Stimulated activated CD8-positive, alpha-beta memory T cell treated with anti-CD3 and anti-CD28 coated beads, Interleukin-7, amount 100 ng/mL, for 1 hour (primary cell): ENCODE measurements at regions not wholly inside any gene's neighbourhood (a gene's known extent, or its start where the extent isn't known, plus 50 kb on each side); places are given as distances from the start of the nearest gene placed in this dataset.
"Not testable (repeated sequence)": the region's sequence is repeated elsewhere in the genome, so short reads cannot be mapped to it uniquely, and the experiment has no call there.

Experiments used
- DNase-seq, 2 donors: peaks; one replicate each; pipeline ENCODE4 v3.0.0-alpha.2; 2020; ENCODE audit warnings: low read depth in 2 of 2

DNA sequence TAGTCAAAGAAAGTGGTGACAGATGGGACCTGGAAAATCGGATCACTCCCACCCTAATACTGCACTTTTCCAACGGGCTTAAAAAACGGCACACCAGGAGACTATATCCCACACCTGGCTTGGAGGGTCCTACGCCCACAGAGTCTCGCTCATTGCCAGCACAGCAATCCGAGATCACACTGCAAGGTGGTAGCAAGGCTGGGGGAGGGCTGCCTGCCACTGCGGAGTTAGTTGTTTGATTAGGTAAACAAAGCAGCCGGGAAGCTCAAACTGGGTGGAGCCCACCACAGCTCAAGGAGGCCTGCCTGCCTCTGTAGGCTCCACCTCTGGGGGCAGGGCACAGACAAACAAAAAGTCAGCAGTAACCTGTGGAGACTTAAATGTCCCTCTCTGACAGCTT, 590.0 kb upstream of the ID4 start:
- not testable (repeated sequence) for DNase-seq

GRCh38 chr6:19256123-19256522, 581.0 kb upstream of the ID4 start:
- DNase-seq = not testable (repeated sequence)

GRCh38 chr6:19261642-19262041, 575.5 kb upstream of the ID4 start:
- DNase-seq = no peak

- no peak for DNase-seq
Observed at GRCh38 chr6:19268117-19268516, 569.1 kb upstream of the ID4 start.

DNA sequence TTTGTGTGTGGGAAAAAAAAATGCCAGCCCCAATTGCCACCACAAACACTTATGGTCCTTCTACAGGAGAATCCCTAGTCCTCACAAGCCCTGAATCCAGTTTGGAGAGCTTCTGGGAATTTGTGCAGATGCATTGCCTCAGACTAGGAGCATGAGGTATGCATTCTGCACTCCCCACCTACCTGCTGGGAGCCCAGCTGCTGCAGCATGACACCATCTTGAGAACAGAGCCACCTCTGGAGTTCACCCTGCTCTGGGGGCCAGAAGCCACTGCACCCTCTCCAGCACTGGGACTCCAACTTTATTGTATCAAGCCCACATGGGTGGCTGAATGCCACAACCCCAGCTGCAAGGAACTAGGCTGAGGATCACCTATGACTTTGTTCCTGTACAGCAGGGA, 568.5 kb upstream of the ID4 start:
- no peak for DNase-seq

- DNase-seq = no peak
Observed at GRCh38 chr6:19269341-19269898, 567.8 kb upstream of the ID4 start.

DNA sequence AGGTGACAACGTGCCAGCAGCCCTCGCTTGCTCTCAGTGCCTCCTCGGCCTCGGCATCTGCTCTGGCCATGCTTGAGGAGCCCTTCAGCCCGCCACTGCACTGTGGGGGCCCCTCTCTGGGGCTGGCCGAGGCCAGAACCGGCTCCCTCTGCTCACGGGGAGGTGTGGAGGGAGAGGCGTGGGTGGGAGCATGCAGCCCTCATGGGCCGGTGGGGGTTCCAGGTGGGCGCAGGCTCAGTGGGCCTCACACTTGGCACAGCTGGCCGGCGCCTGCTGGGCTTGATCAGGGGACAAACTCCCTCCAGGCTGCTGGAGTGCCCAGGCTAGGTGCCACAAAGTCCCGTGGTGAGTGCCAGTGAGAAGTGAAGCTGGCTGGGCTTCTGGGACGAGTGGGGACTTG, 566.6 kb upstream of the ID4 start:
- no peak for DNase-seq

DNA sequence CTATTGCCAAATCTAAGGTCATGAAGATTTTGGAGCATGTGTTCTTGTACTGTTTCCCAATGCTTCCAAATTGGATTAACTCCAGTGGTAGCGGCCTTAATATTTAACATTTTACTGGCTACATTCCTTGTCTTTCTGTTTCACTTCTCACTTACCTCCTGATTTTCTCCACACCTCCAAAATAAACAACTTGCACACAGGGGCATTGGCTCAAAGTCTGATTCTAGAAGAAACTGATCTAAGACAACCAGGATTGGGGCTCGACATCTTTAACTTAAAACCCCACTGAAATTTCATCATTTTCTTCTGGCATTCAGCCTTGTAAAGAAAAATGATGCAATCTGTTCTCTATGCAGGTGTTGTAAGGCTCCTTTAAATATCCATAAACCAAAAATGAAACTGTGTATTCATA, 557.9 kb upstream of the ID4 start:
- DNase-seq = no peak

DNA sequence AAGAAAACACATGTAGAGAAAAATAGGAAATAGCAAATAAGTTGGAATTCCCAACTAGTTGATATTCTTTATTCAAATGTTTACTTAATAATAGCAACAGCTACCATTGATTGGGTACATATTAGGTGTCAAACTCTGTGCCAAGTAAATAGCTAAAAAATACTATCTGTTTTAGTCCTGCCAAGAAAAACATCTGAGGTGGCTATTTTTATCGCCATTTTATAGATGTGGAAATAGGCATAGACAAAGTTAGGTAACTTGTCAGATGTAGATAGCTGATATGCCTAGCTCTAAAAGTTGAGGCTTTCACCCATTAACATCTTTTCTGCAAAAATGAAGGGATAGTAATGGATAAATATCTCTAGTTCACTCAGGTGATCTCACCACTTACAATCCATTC, 549.2 kb upstream of the ID4 start:
- DNase-seq = no peak

DNA sequence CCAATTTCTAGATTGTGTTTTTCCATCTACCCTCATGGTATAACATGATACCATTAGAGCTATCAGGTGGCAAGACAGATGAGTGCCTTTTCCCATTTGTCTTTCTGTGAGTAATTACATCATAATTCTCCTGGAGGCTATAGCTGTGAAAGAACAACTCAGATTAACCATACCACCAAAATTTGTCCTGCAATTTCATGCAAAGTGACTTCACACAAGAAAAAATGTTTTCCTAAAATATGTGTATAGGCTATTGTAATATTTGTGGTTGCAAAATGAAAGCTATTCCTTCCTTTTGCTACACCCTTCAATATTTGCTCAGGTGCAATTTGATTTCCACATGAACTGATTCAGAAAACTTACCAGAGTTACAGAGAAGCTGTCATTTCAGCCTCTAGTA, 547.7 kb upstream of the ID4 start:
- no peak for DNase-seq

GRCh38 chr6:19297880-19298279, 539.3 kb upstream of the ID4 start:
- no peak for DNase-seq

DNA sequence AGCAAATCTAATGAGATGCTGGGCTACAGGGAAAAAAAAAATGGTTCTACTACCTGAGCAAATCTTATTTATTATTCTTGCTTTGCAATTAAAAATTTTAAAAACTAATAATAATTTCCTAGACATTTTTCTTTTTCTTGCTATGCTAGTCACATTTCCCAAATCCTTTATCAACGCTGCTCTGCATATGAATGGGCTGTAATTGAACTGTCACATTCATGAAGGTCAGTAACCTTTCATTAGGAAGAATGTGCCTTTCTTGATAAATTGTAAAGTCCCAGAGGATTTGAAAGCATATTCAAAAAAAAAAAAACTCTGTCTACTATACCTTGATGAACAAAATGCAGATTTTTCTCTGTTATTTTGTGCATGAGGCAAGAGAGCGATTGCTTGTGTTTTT, 538.7 kb upstream of the ID4 start:
- DNase-seq = no peak

DNA sequence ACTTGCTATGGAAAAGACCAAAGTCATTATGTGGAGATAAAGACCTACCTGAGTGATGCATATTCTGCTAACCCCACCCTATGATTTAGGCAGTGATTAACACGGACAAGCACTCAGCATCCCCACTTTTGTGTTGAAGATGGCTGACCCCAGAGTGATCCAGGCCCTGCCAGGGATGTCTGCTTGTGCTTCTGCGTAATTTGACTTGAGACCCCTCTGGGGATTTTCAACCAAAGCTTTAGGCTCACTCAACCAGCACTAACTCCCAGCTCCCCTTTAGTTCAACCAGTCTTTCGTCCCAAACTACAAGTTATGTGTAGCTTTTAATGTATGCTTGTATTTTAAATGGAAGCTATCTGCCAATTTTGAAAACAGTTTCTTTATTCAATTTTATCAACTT, 538.0 kb upstream of the ID4 start:
- DNase-seq = no peak

DNA sequence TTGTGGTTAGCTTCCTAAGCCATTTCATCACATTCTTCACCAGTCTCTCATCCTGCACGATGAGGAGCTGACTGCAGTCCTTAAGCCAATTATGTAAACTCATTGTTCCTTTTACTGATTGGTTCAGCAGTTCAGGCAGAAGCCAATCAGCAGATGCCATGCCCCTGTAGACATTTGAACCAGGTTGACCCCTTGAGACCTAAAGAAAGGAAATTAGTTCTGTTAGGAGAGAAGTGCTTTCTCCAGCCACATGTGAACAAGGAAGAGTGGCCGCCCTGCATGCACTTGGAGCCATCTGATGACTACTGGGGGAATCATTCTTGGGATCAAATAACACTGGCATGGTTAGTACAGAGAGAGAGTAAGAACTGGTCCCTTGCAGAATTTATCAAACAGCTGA, 535.2 kb upstream of the ID4 start:
- DNase-seq = no peak

DNA sequence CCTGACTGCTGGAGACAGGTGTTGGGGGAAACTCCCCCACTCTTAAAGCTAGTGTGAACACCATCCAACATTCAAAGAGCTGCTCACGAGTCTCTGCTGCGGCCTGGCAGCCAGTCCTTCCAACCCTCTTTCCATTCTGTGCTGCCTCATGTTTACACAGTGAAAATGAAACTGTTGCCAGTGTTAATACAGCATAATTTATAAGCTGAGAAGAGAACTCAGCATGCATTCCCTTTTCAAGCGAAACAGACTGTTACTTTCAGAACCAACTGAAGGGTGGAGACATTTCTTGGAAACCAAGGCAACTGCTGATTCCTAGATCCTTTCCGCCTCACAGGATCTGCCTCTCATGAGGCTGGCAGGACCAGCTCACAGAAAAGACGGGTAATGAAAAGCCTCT, 533.8 kb upstream of the ID4 start:
- DNase-seq = no peak

GRCh38 chr6:19309661-19310060, 527.5 kb upstream of the ID4 start:
- no peak for DNase-seq

- DNase-seq = no peak
Observed at GRCh38 chr6:19311786-19312185, 525.4 kb upstream of the ID4 start.

- DNase-seq = no peak
Observed at GRCh38 chr6:19312241-19312978, 524.8 kb upstream of the ID4 start.

- no peak for DNase-seq
Observed at GRCh38 chr6:19317431-19317986, 519.7 kb upstream of the ID4 start.

GRCh38 chr6:19319005-19319404, 518.2 kb upstream of the ID4 start:
- DNase-seq = no peak

DNA sequence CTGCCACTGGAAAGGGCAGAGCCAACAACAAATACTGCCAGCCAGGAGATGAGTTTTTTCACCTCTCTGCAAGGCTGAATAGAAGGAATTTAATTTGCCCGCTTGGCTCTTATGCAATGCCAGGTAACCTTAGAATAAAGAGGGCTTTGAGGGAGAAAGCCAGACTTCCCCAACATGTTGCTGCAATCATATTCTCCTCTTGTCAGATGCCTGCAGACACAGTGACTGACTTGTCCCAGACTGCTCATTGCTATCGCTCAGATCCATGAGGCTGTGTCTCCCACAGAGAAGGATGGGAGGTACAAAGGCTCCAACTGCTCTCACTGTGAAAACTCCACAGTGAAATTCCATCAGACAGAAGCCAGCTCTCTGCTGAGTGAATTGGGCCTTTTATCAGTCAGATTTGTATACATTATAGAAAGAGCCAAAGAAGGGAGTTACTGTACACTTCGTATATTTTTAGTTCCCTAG, 517.0 kb upstream of the ID4 start:
- DNase-seq = no peak

DNA sequence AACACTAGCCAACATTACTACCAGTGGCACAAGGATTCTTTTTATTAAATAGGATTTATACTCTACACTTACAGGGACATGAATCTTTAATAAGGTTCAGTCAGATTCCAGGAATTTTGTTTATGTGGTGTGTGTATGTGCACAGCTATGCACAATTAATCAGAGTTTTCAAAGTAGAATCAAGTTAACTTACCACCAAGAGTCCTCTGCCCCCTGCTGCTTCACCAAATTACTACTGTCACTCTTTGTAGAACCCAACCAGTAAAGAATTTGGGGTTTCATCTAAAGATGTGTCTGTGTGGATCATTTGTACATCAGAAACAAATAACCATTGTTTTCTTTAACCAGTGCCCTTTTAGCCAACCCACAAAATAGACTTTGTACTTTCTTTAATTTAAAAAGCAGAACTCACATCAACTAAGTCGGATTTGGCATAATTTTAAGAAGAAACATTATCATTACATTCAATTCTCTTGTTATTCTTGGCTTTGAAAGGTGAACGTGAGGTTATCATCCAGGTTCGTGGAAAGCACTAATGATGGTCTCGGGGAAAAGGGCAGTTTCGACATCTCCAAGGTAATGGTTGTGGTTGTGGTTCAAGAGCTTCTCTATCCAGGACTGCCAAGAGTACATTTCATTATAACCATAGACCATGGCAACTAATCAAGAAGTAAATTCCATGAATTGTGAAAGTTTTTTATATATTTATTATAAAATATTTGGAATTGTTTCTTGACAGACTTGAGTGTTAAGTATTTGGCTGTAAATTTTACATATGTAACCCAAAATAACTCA, 514.3 kb upstream of the ID4 start:
- no peak for DNase-seq

GRCh38 chr6:19324376-19324775, 512.8 kb upstream of the ID4 start:
- DNase-seq = no peak
